ENCODE measurements at regions not wholly inside any gene's neighbourhood (a gene's known extent, or its start where the extent isn't known, plus 50 kb on each side); places are given as distances from the start of the nearest gene placed in this dataset.

- Histone ChIP-seq H3K9ac (replicated peaks in 1 of 4; ENCODE audit: extremely low read depth in 1 of 4, low read depth in 3 of 4, low read length in 3 of 4) (no peak overlapping the region; a peak in 1 of 7 replicates), H3K4me2 (ENCODE audit: insufficient read depth in 1 of 2, low read depth in 2 of 2, low read length in 2 of 2) (no peak overlapping the region), H4K8ac (ENCODE audit: extremely low read depth, insufficient read depth, low read length) (no peak overlapping the region), H3K14ac (ENCODE audit: insufficient read length) (no peak overlapping the region), H3K18ac (ENCODE audit: extremely low read depth, low read length) (no peak overlapping the region), H3K27ac (ENCODE audit: low read depth, low read length) (no peak overlapping the region), H2BK12ac (ENCODE audit: low read depth, low read length) (no peak overlapping the region), H3K4ac (replicated peaks; ENCODE audit: insufficient read length, low read depth, low read length) (no peak overlapping the region), H3K56ac (replicated peaks; ENCODE audit: insufficient read length, low read depth, low read length) (no peak overlapping the region), H2BK120ac (replicated peaks; ENCODE audit: low read depth, low read length) (no peak overlapping the region), H3K9me3 (ENCODE audit: insufficient read depth in 2 of 2, low read depth in 1 of 2, low read length in 1 of 2) (no peaks in the 10 kb centered on the region), H3K36me3 (ENCODE audit: control insufficient read depth in 2 of 4, insufficient read depth in 4 of 4, low read length in 3 of 4) (no peaks in the 10 kb centered on the region), H2BK20ac (ENCODE audit: low read length) (no peak overlapping the region), H3K79me1 (ENCODE audit: low read depth, low read length) (no peaks in the 10 kb centered on the region), H4K20me1 (replicated peaks in 1 of 2; ENCODE audit: control insufficient read depth in 1 of 2, insufficient read depth in 2 of 2, low read length in 2 of 2) (no peaks in the 10 kb centered on the region), H2AFZ (ENCODE audit: low read length) (no peak overlapping the region), H3K23ac (ENCODE audit: insufficient read length) (no peak overlapping the region), H3K4me1 (replicated peaks in 1 of 4; ENCODE audit: control insufficient read depth in 3 of 4, insufficient read depth in 4 of 4, low read length in 3 of 4) (peaks cover 0 to 3% (median 0%) of the 10 kb centered on the region in 4 experiments; a peak in 1 of 7 replicates), H2AK5ac (ENCODE audit: low read depth, low read length) (no peak overlapping the region), H2BK5ac (ENCODE audit: low read depth, low read length) (no peak overlapping the region), H4K91ac (replicated peaks; ENCODE audit: insufficient read length, low read length) (no peak overlapping the region), H3K27me3 (replicated peaks in 1 of 4; ENCODE audit: control insufficient read depth in 3 of 4, extremely low read depth in 1 of 4, insufficient read depth in 3 of 4, low read length in 3 of 4) (no peaks in the 10 kb centered on the region; a peak in 1 of 7 replicates), H2BK15ac (ENCODE audit: low read length) (no peak overlapping the region), H3K79me2 (ENCODE audit: control insufficient read depth in 1 of 2, insufficient read depth in 2 of 2, low read length in 2 of 2) (no peaks in the 10 kb centered on the region), H3K23me2 (ENCODE audit: low read depth, low read length) (no peaks in the 10 kb centered on the region), H3K4me3 (ENCODE audit: extremely low read depth in 1 of 4, insufficient read depth in 2 of 4, low read depth in 3 of 4, low read length in 4 of 4) (no peak overlapping the region), H4K5ac (ENCODE audit: insufficient read length, low read depth, low read length) (no peak overlapping the region)
- ChIA-PET CTCF (ENCODE audit: partially characterized antibody) (no interaction called here), POLR2A (ENCODE audit: partially characterized antibody) (no interaction called here)
- FAIRE-seq (no peak), DNase-seq (ENCODE audit: low read depth in 1 of 2, low spot score in 2 of 2) (no peak)
- 95% methylated on average over 3 of the region's 3 CpGs; no CpG with 5 or more reads in 1 of the 2 experiments for WGBS, 2 experiments (ENCODE audit: extremely low coverage in 1 of 2, insufficient coverage in 1 of 2, insufficient read length in 1 of 2, insufficient replicate concordance in 2 of 2, low coverage in 1 of 2, low lambda C conversion rate in 2 of 2, missing lambda C conversion rate in 1 of 2)
- TF ChIP-seq ASH2L (IDR thresholded peaks at IDR 0.05; ENCODE audit: low read length) (no peak), FOSL1 (IDR thresholded peaks at IDR 0.05; ENCODE audit: insufficient read depth, low read depth, low read length) (no peak)
Observed at GRCh38 chr11:100636536-100636935, 50.6 kb upstream of the ARHGAP42 start.
